DOHH2 (cell line): ENCODE measurements at regions not wholly inside any gene's neighbourhood (a gene's known extent, or its start where the extent isn't known, plus 50 kb on each side); places are given as distances from the start of the nearest gene placed in this dataset.

Source experiments
- H3F3A ChIP-seq: fragments of 200-600 bp; sonication (generic), shearing (Covaris generic); 2 replicates; pipeline ENCODE4 v1.6.0; 2016; ENCODE audit warnings: antibody characterized with exemption, mild to moderate bottlenecking; ENCODE audit not compliant: control insufficient read depth, insufficient read depth
- H3K27ac ChIP-seq: fragments of 200-600 bp; sonication (generic); 2 replicates; pipeline ENCODE4 v1.5.1; 2014; ENCODE audit warnings: low read depth, mild to moderate bottlenecking, low read length, moderate library complexity
- H3K27me3 ChIP-seq: fragments of 200-600 bp; sonication (generic); 2 replicates; pipeline ENCODE4 v1.6.1; 2014; ENCODE audit warnings: mild to moderate bottlenecking, low read length, mixed read lengths; ENCODE audit not compliant: control insufficient read depth
- H3K36me3 ChIP-seq: fragments of 200-600 bp; sonication (generic); 2 replicates; pipeline ENCODE4 v1.6.1; 2014; ENCODE audit warnings: mild to moderate bottlenecking, low read length, moderate library complexity, mixed read lengths; ENCODE audit not compliant: control insufficient read depth
- H3K4me1 ChIP-seq: fragments of 200-600 bp; sonication (generic); 2 replicates; pipeline ENCODE4 v1.6.1; 2014; ENCODE audit warnings: mild to moderate bottlenecking, low read length, mixed read lengths; ENCODE audit not compliant: control insufficient read depth
- H3K4me2 ChIP-seq: fragments of 200-600 bp; sonication (generic); 2 replicates; pipeline ENCODE4 v1.6.0; 2014; ENCODE audit warnings: mild to moderate bottlenecking, low read length, moderate library complexity
- H3K4me3 ChIP-seq: fragments of 200-600 bp; sonication (generic); 2 replicates; pipeline ENCODE4 v1.5.1; 2014; ENCODE audit warnings: mild to moderate bottlenecking, low read length, mixed read lengths
- H3K79me2 ChIP-seq: fragments of 200-600 bp; sonication (generic); 2 replicates; pipeline ENCODE4 v1.6.1; 2014; ENCODE audit warnings: mild to moderate bottlenecking, low read length, mixed read lengths; ENCODE audit not compliant: control insufficient read depth
- H3K9me2 ChIP-seq: fragments of 200-600 bp; sonication (generic); replicated peaks from 2 replicates; pipeline ENCODE4 v1.6.1; 2014; ENCODE audit warnings: mild to moderate bottlenecking, low read length, mixed read lengths; ENCODE audit not compliant: control insufficient read depth
- H3K9me3 ChIP-seq: fragments of 200-600 bp; sonication (generic); 2 replicates; pipeline ENCODE4 v1.6.1; 2014; ENCODE audit warnings: antibody characterized with exemption, low read length, mixed read lengths; ENCODE audit not compliant: control insufficient read depth, insufficient read depth
- H4K20me1 ChIP-seq: fragments of 200-600 bp; sonication (generic); 2 replicates; pipeline ENCODE4 v1.6.0; 2014; ENCODE audit warnings: low read depth, mild to moderate bottlenecking, antibody characterized with exemption, low read length, moderate library complexity; ENCODE audit not compliant: control insufficient read depth, insufficient read depth
- EZH2phosphoT487 ChIP-seq: fragments of 200-600 bp; sonication (generic); IDR thresholded peaks from 2 replicates; pipeline ENCODE4 v1.6.1; 2017; ENCODE audit warnings: borderline replicate concordance, mild to moderate bottlenecking, antibody characterized with exemption, low read length, moderate library complexity, mixed read lengths
- TF ChIP-seq, protein P1 (sequence below): fragments of 200-600 bp; sonication (generic); IDR thresholded peaks from one replicate; pipeline ENCODE4 v1.5.1; 2014; ENCODE audit warnings: antibody characterized with exemption, mild to moderate bottlenecking, low read depth, low read length; ENCODE audit not compliant: poor library complexity, severe bottlenecking

DNA sequence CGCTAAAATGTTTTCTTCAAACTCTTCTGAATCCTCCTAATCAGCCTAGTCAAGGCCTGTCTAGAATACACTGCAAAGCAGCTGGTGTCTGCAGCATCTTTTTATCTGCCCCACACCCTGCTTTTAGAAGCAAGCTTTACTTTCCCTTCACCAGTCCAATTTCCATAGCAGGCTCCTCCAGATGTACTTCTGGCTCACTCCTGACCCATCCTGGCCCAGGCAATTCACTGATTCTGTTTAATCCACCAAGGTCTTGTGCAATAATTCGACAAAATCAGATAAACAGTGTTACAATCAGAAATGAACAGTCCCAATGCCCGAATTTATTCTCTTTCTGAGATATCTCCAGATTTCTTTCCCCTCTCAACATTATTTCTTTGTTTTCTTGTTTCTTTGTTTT, 415.2 kb upstream of the SGCG start:
- H4K20me1 ChIP-seq = no peaks in the 10 kb centered on the region
- no peaks in the 10 kb centered on the region for H3K4me1 ChIP-seq
- H3K9me2 ChIP-seq = no peaks in the 10 kb centered on the region
- no peak overlapping the region for H3K27ac ChIP-seq
- H3K27me3 ChIP-seq = no peaks in the 10 kb centered on the region
- TF ChIP-seq, protein P1, sequence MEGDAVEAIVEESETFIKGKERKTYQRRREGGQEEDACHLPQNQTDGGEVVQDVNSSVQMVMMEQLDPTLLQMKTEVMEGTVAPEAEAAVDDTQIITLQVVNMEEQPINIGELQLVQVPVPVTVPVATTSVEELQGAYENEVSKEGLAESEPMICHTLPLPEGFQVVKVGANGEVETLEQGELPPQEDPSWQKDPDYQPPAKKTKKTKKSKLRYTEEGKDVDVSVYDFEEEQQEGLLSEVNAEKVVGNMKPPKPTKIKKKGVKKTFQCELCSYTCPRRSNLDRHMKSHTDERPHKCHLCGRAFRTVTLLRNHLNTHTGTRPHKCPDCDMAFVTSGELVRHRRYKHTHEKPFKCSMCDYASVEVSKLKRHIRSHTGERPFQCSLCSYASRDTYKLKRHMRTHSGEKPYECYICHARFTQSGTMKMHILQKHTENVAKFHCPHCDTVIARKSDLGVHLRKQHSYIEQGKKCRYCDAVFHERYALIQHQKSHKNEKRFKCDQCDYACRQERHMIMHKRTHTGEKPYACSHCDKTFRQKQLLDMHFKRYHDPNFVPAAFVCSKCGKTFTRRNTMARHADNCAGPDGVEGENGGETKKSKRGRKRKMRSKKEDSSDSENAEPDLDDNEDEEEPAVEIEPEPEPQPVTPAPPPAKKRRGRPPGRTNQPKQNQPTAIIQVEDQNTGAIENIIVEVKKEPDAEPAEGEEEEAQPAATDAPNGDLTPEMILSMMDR = no peak
- TF ChIP-seq EZH2phosphoT487 = no peak
- no peak overlapping the region for H3K4me2 ChIP-seq
- H3K36me3 ChIP-seq = no peaks in the 10 kb centered on the region
- no peaks in the 10 kb centered on the region for H3F3A ChIP-seq
- no peak overlapping the region for H3K4me3 ChIP-seq
- no peaks in the 10 kb centered on the region for H3K9me3 ChIP-seq
- H3K79me2 ChIP-seq = no peaks in the 10 kb centered on the region

DNA sequence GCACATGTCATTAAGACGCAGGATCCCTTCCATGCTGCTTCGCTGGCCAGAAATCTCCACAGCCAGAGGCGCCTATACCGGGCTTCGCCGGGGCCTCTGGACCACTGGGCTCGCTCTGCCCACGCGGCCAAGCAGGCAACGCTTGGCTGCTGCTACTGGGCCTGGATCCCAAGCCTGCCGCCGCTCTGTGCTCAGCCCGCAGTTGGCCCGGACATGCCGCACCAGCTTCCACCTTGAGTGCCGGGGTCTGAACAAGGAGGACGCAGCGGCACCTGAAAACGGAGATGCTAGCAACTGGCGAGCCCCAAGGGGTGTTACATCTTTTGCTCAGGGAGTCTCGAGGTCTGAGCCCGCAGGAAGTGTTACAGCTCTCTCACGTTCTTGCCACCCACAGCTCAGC, 409.9 kb upstream of the SGCG start:
- Histone ChIP-seq H3F3A (no peaks in the 10 kb centered on the region), H3K27me3 (no peaks in the 10 kb centered on the region), H3K36me3 (no peaks in the 10 kb centered on the region), H3K9me3 (no peaks in the 10 kb centered on the region), H3K9me2 (no peaks in the 10 kb centered on the region), H3K79me2 (no peaks in the 10 kb centered on the region), H3K4me3 (no peak overlapping the region), H3K4me2 (no peak overlapping the region), H3K4me1 (no peaks in the 10 kb centered on the region), H4K20me1 (no peaks in the 10 kb centered on the region), H3K27ac (no peak overlapping the region)
- TF ChIP-seq, protein P1 = no peak
- no peak for TF ChIP-seq EZH2phosphoT487

DNA sequence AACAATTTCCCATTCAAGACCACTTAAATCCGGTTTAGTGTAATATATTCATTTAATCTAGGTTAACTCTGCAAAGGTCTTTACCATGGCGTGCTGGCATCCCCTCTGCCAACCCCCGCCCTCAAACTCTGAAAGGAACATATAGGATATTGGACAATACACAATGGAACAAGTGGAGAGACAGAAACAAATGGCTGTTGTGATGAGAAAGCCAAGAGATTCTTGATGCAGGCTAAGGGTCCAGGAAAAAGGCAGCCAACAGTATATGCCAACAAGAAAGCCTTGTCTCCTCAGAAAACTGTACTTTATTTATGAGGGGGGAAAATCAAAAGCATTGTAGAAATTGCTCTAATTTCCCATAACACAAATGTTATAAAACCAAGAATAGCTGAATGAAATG, 407.3 kb upstream of the SGCG start:
- Histone ChIP-seq H3K4me1 (no peaks in the 10 kb centered on the region), H4K20me1 (no peaks in the 10 kb centered on the region), H3F3A (no peaks in the 10 kb centered on the region), H3K4me3 (no peak overlapping the region), H3K27ac (no peak overlapping the region), H3K9me2 (no peaks in the 10 kb centered on the region), H3K79me2 (no peaks in the 10 kb centered on the region), H3K36me3 (no peaks in the 10 kb centered on the region), H3K27me3 (no peaks in the 10 kb centered on the region), H3K4me2 (no peak overlapping the region), H3K9me3 (no peaks in the 10 kb centered on the region; the same call in 1 of the 2 replicates)
- TF ChIP-seq EZH2phosphoT487 = no peak
- TF ChIP-seq, protein P1 = no peak
